NOMO-1 treated with DMSO at 0.1 percent for 48 hours (cell line): ENCODE measurements at regions not wholly inside any gene's neighbourhood (a gene's known extent, or its start where the extent isn't known, plus 50 kb on each side); places are given as distances from the start of the nearest gene placed in this dataset.

ENCODE experiments used
- DNase-seq: peaks from one replicate; lab custom pipeline; 2025; ENCODE audit not compliant: unreplicated experiment; lab: John Stamatoyannopoulos, UW

- no peak for DNase-seq
These were observed 180.2 kb downstream of the SOCS6 start for GRCh38 chr18:70468861-70469547.

GRCh38 chr18:70464343-70465114 lies 175.7 kb downstream of the SOCS6 start:
- peak; percentile 59 for DNase-seq

GRCh38 chr18:70463085-70463484 lies 174.2 kb downstream of the SOCS6 start:
- no peak for DNase-seq

GRCh38 chr18:70462078-70462439 lies 173.2 kb downstream of the SOCS6 start:
- DNase-seq = no peak

- DNase-seq = no peak
These were observed 172.7 kb downstream of the SOCS6 start for GRCh38 chr18:70461323-70462077.

- DNase-seq = no peak
These were observed 170.9 kb downstream of the SOCS6 start for GRCh38 chr18:70459731-70460130.

- no peak for DNase-seq
These were observed 170.4 kb downstream of the SOCS6 start for GRCh38 chr18:70459251-70459650.

GRCh38 chr18:70457788-70458187 lies 168.9 kb downstream of the SOCS6 start:
- no peak for DNase-seq

- no peak for DNase-seq
These were observed 168.4 kb downstream of the SOCS6 start for GRCh38 chr18:70457223-70457622.

GRCh38 chr18:70456376-70456775 lies 167.5 kb downstream of the SOCS6 start:
- no peak for DNase-seq

GRCh38 chr18:70455731-70456130 lies 166.9 kb downstream of the SOCS6 start:
- DNase-seq = peak; percentile 50

GRCh38 chr18:70454704-70455322 lies 166.0 kb downstream of the SOCS6 start:
- DNase-seq = peak; percentile 73

GRCh38 chr18:70453058-70453775 lies 164.4 kb downstream of the SOCS6 start:
- peak; percentile 72 for DNase-seq

- no peak for DNase-seq
These were observed 163.7 kb downstream of the SOCS6 start for GRCh38 chr18:70452501-70452900.

- DNase-seq = no peak
These were observed 161.8 kb downstream of the SOCS6 start for GRCh38 chr18:70450426-70451253.

GRCh38 chr18:70448588-70448987 lies 159.7 kb downstream of the SOCS6 start:
- DNase-seq = no peak

- DNase-seq = no peak
These were observed 157.2 kb downstream of the SOCS6 start for GRCh38 chr18:70446063-70446462.

- no peak for DNase-seq
These were observed 154.1 kb downstream of the SOCS6 start for GRCh38 chr18:70442933-70443332.

- DNase-seq = no peak
These were observed 144.1 kb downstream of the SOCS6 start for GRCh38 chr18:70432804-70433400.
